HG02884 (cell line): ENCODE measurements at regions not wholly inside any gene's neighbourhood (a gene's known extent, or its start where the extent isn't known, plus 50 kb on each side); places are given as distances from the start of the nearest gene placed in this dataset.

ENCODE experiments used
- ATAC-seq: cut with Tn5 transposase; IDR thresholded peaks from one replicate; pipeline ENCODE4 v1.9.1; 2021; ENCODE audit warnings: mild to moderate bottlenecking, moderate library complexity; ENCODE audit not compliant: unreplicated experiment

DNA sequence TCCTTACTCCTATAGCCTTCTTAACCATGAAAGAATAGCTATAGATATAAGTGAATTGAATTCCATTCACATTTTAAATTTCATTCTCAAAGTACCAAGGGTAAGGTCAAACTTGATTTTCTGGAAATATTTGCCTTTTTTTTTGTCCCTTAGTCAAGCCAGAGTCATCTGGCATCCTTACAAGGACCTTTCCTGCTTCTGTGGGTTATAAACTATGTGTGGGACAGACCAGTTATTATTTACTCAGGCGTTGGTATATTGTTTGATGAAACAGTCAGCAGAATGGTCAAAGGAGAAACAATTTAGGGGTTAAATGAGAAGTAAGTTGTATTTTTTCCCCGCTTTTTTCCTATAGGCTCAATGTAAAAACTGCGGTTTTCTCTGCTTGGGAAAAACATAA lies 1103.2 kb upstream of the ZEB2 start:
- ATAC-seq: no peak

DNA sequence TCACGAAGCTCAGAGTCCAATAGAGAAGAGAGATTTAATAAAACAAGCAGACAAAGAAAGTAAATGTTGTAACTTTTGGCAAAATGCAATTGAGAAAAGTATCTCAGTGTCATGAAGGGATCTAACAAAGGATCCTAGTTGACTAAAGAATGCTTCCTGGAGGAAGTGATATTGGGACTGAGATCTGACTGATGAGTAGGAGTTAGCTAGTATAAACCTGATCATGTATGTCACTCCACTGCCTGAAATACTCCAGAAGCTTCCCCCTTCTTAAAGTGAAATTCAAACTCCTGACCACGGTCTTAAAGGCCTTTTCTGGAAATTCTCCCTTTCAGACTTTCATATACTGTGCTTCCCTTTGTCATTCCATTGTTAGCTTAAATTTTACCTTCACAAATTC lies 1102.4 kb upstream of the ZEB2 start:
- ATAC-seq: no peak

DNA sequence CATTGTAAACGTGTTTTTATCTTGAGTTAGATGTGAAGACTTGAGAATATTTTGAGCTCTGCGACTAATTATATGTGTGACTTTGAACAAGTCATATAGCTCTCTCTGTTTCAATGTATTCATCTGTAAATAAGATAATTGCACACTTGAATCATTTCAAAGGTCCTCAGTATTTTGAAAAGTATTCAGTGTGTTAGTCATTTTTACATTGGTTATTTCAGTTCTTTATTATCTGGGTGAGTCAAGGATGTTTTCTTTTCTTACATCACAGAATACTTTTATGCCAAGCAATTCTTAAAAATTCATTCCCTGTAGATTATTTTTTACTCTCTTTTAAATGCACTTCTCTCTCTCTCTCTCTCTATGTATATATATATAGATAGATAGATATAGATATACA lies 1098.0 kb upstream of the ZEB2 start:
- ATAC-seq: no peak

DNA sequence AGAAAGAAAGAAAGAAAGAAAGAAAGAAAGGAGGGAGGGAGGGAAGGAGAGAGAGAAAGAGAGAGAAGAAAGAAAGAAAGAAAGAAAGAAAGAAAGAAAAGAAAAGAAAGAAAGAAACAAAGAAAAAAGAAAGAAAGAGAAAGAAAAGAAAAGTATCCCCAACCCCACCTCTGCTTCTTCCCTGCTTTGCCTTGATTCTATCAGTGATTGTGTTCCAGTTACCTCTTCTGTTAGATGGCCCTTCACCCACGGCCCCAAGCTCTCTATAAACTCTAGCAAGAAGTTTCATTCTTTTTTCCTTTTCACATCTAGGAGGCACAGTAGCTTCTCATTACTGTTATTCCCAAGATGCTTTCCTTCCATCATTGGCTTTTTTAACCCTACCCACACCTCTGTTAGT lies 1097.5 kb upstream of the ZEB2 start:
- ATAC-seq: no peak

DNA sequence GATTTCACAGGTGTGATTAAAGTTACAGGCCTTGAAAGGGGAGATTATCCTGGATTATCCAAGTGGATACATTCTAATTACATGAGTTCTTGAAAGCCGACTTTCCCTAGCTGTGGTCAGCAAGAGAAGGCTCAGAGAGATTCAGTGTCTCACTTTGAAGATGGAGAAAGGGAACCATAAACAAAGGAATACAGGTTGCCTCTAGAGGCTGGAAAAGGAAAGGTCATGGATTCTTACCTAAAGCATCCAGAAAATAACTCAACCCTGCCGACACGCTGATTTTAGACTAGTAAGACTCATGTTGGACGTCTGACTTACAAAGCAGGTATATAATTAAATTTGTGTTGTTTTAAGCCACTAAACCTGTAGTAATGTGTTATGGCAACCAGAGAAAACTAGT lies 1095.7 kb upstream of the ZEB2 start:
- no peak for ATAC-seq

DNA sequence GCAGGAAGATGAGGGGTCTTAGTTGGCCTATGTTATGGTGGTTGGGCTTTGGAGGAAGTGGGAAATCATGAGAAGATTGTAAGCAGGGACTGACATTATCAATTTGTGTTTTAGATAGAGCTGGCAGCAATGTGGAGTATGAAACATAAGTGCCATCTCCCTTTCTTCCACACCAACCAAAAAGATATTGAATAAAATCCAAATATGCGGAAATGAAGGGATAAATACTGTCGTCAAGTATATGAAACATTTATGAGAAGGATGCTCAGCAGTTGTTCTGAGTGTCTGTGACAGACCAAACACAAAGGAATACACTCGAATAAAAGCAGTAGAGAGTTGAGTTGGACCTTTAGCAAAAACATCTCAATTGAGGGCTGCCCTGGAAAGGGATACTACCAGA lies 1090.0 kb upstream of the ZEB2 start:
- no peak for ATAC-seq

DNA sequence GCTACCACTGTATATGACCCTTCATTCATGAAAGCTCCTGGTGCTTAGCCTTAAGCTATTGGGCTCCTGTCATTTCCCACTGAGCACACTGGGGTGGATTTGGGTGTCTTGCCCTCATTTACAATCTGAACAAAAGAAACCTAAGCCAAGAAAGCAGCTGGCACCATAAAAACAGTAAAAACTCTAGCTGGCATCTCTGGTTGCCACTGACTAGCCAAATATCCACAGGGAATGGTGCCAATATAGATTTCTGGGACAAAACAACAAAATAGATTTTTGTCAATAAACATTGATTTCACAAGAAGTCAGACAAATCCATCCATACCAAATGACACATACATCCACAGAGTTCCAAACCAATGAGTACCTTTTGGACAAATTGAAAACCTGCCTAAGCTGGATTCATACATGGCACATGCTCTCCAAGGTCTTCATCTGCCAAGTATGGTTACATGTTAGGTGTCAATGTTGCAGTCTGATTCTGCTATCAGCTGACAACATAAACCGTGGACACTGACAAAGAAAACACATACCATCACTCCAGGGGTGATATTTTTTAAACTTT lies 1081.5 kb upstream of the ZEB2 start:
- no peak for ATAC-seq

DNA sequence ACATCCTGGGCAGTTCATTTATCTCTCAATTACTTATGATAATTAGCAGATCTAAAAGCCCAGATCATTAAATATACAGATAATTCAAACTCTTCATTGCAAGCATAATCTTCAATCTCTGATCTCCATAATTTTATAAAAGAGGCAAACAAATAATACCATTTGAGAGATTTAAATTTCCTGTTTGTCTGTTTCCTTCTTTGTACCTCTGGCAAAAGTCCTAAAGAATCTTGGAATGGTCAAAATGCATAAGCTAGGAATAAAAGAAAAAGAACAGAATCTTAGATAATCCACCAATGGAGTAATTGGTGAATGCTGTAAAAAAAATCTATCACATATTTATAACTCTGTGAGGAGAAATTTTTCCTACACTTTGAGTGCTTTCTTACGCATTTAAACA lies 1080.9 kb upstream of the ZEB2 start:
- ATAC-seq: no peak

DNA sequence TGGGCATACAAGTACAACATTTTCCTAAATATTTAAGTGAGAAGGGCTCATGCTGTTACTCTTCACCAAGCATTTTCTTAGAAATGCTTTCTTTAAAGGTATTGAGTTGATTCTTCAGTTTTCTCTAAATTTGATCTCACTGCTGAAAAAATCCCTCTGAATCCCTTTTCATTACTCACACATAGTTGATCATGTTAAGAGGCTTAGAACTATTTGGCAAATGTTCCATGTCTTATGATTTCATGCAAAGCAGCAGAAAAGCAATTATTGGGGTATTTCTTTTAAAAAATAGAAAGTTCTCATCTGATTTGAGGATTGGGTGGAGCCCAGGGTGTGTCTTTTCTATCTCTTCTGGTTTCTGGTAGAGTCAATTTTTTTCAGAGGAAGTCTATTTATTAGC lies 1079.8 kb upstream of the ZEB2 start:
- ATAC-seq: no peak

DNA sequence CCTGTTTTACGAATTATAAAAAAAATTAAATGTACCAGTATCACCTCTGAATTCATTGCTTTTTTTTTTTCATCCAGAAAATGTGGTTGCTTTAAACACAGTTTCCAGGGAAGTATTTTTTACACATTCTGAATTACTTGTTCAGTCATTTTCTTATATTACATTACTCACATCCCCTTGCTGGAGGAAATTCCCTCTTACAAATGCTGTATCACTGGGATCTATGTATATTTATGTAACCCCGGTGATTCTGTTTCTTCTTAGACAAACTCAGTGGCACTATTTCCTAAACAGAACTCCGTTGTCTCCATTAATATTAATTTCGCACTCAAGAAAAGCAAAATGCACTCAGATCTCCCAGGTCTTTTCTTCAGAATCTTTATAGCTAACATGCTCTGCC lies 1078.5 kb upstream of the ZEB2 start:
- ATAC-seq: no peak

DNA sequence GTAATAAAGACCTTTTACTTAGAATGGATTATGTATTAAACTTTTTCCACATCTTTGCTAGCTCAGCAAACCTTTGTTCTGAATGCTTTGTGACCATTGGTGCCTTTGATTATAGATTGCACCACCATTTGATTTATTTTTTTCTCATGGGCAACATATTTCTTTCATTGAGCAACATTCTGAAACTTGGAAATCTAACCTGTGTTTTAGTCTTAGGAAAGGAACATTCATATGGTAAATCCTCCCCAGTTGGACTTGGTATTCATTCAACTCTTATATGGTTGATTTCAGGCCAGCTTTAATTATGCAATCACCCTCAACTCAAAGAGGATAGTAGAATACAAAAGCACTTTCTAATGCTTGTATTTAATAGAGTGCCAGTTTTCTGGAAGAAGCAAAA lies 1077.9 kb upstream of the ZEB2 start:
- no peak for ATAC-seq

DNA sequence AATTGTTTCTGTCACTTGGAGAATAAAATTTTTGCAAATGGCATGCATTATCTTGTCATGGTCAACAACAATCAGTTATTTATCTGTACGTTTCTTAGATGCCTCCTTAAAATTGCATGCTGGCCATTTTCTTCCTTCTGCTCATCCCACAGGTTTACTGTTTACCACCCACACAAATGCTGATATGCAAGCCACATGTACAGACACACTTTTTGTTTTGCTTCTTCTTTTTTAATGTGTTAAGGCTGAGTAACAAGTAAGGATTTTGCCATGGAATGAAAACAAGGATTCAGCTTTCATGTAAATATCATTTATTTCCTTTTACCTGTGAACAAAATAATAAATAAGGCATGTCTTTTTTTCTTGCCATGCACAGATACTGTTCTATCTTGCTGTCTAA lies 1077.1 kb upstream of the ZEB2 start:
- peak; percentile 24 for ATAC-seq

DNA sequence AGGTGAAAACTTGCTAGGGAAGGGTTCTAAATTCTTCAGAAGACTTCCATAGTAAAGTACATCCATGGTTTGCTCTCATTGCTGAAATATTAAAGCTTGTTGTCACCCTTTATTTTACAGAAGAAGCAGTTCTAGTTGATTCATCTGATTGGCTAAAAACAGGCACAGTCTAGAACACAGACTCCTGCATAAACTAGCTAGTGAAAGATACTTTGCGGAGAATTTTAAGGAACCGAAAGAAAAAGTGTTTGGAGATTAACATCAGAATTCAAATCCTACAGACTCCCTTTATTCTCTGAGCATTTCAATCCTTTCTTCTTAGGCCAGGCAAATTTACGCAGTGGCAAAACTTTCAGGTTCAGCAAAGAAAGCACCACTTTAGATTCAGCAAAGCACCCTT lies 1076.5 kb upstream of the ZEB2 start:
- no peak for ATAC-seq

DNA sequence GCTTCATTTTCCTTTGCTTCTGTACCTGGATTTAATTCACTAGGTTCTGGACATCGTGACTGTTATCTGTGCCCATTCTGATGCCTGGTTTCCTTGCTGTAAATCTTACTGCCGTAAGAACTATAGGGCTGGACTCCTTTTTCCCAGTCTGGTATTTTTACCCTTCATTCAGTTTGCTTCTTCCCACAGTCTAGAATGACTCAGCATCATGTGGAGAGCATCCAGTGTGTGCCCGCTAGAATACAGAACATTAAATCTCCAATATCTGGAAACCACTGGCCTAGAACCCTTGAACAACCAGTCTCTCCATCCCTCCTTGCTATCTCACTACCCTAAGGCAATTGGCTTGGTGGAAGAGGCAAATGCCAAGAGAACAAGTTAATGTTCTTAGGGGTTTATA lies 1075.4 kb upstream of the ZEB2 start:
- no peak for ATAC-seq

DNA sequence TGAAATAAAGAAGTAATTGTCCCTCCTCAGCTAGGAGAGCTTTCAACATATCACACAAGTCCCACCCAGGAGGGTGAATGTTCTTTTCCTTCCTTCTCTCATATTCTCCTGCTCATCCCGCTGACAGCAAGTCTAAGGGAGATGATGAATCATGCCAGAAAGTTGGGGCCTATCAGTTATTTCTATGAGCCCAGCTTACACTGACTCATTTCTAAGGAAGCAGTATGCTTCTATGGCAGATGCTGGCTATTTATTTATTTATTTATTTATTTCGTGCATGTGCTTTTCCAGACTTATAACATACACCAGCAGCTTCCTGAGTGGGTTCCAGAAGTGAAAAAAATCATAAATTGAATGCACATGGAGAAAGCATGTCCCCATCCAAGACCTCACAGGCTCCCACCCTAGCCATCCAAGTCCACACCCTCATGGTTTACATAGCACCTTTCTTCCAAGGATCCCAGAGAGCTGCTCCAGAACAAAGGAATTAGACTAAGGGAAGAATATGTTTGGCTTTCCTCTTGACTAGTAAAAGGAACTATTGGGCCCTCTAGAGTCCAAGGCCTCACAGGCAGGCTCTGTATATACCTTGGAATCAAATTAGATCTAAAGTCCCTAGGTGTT lies 1074.2 kb upstream of the ZEB2 start:
- ATAC-seq: no peak

DNA sequence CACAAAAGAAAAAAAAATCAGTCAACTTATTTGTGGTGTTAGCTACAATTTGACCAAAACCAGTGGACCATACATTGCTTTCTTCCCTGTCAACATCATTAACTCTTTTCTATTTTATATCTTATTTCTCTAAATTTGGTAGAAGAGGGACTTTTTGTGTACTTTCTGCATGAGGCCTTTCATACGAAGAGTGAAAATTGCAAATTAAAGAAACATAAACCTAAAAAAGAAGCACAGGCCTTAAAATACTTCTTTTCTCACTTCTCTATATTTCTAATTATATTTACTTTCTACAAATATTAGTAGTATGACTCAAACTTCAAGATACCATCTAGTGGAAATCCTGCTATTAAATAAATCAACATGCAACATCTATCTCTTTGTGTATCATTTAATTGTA lies 1073.4 kb upstream of the ZEB2 start:
- peak; percentile 57 for ATAC-seq

DNA sequence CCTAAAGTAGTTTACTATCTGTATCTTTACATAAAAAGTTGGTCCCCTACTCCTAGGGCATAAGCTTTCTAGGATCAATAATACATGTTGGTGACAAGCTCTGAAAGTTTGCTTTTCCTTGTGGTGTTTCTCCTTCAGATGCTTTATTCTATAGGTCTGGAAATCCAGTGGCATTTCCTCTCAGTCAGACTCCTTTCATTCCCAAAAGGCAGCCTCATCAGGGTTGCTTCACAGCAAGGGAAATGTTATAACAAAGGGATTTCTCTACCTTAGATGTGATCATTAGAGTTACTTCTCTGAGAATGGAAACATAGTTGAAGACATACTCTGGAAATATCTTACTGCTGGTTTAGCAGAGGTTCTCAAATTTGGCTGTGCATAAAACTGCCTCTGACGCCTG lies 1072.4 kb upstream of the ZEB2 start:
- ATAC-seq: no peak

DNA sequence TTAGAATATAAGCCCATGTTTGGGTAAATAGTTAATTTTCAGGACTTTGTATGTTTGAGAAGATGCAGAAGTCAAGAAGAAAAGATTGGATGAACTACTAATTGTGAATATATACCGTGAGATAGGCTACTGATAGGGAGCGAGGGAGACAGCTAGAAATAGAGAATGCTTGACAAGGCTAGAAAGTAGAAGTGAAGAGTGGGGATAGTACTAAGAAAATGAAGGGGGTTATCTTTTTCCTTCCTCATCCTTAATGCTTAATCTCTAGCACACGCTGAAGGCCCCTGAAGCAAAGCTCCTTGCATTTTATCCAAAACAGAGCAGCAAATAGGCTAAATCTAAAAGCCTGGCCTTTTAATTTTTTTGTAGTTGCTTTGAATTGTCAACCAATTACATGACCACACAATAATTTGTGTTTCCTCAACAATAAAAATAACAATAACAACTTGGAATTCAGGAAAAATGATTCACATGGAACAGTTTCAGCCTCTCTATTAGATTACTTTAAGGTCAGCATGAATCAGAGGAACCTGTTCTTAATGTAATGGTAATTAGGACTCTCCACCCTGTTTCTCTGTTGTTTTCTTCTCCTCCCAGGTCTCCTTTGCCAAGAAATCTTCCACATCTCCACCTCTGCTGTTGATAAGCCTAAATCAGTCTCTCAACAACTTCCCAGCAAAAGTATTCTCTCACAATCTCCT lies 1071.3 kb upstream of the ZEB2 start:
- no peak for ATAC-seq

DNA sequence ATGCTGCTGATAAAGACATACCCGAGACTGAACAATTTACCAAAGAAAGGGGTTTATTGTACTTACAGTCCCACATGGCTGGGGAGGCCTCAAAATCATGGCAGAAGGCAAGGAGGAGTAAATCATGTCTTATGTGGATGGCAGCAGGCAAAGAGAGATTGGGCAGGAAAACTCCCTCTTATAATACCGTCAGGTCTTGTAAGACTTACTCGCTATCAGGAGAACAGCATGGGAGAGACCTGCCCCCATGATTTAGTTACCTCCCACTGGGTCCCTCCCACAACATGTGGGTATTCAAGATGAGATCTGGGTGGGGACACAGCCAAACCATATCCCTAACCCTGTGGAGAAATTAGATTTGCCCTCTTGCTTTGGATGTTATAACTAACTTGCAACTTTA lies 1068.0 kb upstream of the ZEB2 start:
- ATAC-seq: no peak

DNA sequence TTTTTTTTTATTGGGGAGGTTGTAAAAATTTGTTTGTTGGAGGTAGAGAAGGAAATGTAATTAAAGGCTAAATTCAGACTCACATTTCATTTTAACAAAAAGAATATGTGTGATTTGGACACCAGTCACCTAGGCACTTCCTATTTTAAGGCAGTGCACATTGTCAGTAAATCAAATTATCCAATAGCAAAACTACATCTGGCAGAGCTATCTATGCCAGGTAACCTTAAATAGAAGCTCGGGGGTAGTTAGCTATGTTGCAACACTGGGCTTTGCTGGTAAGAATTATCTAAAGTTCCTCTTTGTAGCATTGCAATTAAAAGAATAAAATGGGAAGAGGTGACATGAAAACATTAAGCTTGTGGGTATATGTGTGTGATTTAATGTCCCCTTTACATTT lies 1064.4 kb upstream of the ZEB2 start:
- ATAC-seq: no peak

DNA sequence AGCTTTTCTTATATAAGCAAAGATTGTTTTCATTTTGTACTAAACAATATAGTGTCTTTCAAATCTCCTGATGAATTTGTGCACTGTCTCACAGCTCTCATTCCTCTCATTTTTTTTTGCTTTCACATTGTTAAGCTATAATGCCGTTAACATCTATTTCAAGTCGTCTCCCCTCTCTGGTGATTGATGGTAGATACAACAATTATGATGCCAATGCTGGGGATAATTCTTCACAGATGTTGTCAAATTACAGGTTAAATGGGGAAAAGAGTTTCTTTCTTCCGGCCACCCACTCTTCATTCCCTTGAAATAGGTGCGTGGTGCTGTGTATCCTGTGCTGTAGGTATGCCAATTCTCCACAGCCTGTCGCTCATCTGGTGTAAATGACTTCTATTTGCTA lies 1053.7 kb upstream of the ZEB2 start:
- ATAC-seq: no peak

DNA sequence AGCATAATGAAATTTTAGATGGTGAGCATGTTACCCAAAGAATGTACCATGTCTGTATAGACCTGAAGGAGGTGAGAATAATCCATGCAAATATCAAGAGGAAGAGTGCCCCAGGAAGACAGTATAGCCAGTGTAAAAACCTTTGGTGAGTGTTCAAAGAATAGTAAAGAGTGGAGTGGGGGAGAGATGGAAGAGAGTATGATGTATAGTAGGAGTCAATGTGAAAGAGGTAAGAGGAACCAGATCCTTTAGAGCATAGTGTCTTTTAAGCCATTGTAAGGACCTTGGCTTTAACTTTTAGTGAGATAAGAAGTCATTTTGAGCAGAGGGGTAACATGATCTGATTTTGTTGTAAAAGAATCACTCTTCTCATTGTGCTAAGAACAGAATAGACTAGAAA lies 1052.3 kb upstream of the ZEB2 start:
- ATAC-seq: peak; percentile 68

DNA sequence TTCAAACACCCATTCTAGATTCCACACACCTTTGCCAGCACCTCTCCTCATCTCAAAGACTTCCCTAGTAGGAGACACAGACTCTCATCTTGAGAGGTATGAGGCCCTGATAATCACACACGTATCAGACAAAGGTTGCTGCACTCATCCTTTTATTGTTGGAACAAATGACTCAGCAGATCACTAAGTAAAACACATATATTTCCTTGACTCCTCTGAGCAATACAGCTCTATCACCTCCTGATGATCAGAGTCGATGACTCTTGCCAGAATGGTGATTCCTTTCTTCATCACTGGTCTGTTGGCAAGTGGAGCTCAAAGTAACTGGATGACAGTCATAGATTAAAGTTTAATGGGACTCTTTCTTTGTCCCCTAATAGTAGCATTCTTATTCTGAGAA lies 1049.2 kb upstream of the ZEB2 start:
- ATAC-seq: no peak
